GM18861 (cell line): ENCODE measurements at regions not wholly inside any gene's neighbourhood (a gene's known extent, or its start where the extent isn't known, plus 50 kb on each side); places are given as distances from the start of the nearest gene placed in this dataset.

ENCODE experiments used
- ATAC-seq: cut with Tn5 transposase; IDR thresholded peaks from one replicate; pipeline ENCODE4 v1.9.1; 2021; ENCODE audit not compliant: unreplicated experiment

DNA sequence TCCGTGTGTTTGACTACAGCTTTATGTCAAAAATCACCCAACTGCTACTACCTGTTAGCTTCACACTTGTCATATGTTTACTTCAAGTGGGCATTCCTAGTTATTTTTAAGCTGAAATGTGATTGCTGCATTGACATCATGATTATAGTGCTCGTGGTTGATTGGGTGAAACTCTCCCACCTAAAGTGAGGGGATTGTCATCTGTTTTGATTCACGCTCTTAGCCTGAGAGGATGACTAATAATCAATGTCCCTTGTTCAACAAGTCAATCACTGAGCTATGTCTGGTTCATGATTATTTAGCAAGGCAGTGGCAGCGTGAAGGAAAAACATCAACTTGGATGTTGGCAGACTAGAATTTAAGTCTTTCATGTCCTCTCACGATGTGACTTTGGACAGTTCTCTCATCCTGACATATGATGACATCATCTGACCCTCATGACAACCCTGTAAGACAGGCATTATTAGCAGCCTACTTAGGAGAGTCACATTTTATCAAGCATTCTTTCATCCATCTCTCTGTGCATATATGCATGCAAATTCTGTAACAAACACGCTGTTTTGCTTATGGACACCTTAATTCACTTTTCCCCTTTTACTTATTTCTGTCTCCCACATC is 352.6 kb upstream of the ZMIZ1 start:
- ATAC-seq, result no peak

- ATAC-seq, result no peak
These were observed 351.6 kb upstream of the ZMIZ1 start for GRCh38 chr10:78717200-78717599.

GRCh38 chr10:78718032-78718572 is 350.7 kb upstream of the ZMIZ1 start:
- no peak for ATAC-seq

- ATAC-seq, result no peak
These were observed 349.5 kb upstream of the ZMIZ1 start for GRCh38 chr10:78719276-78719675.

DNA sequence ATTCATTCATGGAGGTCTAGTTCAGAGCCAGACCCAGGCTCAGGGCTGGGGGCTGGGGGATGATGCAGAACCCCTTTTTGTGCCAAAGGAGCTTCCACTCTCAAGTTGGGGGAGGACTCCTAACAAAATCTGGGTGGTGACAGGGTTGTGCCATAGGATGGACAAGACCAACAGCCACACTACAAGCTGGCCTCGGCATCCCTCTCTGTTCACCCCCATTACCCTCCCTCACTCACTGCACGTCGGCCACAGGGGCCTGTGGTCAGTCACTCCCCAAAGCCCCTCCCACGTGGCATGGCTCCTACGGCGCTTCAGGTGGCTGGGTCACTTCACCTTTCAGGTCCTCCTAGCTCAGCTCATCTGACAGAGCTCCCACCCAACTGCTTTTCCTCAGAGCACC is 348.7 kb upstream of the ZMIZ1 start:
- no peak for ATAC-seq

DNA sequence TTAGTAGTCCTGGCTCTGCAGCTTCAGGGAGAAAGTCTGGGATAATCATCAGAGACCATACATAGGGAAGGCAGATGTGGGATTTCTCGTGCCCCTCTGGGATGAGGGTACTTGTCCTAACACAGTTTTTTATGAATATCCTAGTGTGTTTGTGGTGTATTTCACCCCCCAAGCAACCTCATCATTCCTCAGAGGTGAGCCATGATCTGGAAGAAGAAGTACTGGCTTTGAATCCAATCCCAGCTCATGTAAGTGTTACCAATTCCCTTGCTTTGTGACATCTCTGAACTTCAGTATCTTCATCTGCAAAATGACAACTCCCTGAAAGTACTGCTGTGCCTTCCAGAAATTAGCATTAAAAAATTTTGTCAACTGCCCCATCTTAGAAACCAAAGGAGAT is 347.5 kb upstream of the ZMIZ1 start:
- ATAC-seq, result no peak

DNA sequence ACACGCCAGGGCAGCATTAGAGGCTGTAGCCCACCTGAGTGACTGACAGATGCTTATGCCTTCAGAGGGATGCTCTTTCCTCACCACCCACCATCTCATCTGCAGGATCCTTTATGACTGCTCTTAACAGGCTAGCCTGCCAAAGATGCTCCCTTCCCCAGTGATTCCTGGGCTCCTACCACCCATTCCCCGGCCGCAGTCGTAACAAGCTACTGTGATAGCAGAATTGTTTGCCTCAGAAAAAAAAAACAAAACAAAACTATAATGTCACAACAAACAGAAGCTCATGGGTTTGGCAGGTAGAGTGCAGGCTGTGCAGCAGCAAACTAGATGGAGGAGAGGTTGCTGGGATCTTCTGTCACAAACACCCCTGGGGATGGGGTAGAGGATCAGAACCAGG is 343.9 kb upstream of the ZMIZ1 start:
- no peak for ATAC-seq

DNA sequence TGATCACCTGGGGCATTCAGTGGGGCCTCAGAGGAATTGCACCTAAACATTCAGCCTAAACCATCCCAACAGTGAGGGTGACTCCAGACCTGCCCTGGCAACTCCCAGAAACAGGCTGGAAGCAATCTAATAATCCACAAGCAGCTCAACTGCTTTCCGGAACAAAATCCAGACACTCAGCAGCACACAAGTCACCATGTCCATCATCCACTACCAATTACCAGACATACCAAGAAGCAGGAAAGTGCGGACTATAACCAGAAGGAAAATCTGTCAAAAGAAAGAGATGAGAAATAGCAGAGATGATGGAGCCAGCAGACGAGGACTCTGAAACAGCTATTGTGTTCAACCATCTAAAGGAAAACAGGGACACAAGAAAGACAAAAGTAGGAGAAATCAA is 342.6 kb upstream of the ZMIZ1 start:
- no peak for ATAC-seq

DNA sequence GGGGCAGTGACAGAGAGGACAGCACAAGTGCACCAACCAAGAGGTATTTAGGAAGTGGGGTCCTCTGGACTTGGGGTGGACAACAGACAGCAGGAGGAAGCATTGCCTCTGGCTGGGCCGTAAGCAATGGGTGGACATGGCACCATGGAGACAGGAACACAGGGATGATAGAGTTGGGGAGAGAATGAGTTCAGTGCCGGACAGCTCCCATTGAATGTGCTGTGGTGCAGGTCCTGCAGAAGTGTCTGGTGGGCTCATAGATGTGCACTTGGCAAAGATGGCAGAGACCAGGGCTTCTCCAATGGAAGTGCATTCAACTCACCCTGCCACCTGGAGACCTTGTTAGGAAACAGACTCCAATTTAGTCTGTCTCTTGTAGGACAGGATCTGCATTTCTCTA is 341.5 kb upstream of the ZMIZ1 start:
- no peak for ATAC-seq

DNA sequence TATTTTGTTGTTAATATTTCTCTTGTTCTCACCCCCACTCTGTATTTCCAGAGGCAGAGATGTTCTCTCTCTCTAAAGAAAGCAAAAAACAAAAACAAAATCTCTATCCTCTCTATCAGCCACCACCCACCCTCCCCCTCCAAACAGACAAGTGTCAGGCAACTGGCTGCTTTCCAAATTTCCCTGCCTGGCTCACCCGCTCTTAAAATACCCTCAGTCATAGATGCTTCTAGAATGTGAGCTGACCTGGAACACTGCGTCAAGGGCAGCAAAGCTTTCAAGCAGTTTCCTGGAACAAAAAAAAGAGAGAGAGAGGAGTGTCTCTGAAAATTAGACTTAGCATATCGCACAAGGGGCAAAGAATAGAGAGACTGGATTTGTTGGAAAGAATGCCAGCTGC is 341.0 kb upstream of the ZMIZ1 start:
- no peak for ATAC-seq

DNA sequence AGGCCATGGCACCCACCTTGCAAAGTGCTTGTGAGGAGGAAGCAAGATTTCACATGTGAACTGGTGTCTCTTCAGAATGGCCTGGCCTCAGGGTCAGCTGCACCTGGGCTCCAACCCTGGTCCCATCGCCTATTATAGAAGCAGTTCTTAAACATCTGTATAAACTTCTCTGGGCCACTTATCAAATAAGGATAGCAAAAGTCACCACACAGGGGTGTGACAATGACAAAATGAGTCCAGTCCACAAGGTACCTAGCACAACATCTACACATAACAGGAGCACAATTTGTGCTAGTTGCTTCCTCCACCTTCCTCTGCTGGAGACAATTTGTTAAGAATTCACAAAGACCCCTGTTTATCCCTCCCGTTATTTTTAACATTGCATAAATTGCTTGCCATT is 340.6 kb upstream of the ZMIZ1 start:
- ATAC-seq, result no peak

DNA sequence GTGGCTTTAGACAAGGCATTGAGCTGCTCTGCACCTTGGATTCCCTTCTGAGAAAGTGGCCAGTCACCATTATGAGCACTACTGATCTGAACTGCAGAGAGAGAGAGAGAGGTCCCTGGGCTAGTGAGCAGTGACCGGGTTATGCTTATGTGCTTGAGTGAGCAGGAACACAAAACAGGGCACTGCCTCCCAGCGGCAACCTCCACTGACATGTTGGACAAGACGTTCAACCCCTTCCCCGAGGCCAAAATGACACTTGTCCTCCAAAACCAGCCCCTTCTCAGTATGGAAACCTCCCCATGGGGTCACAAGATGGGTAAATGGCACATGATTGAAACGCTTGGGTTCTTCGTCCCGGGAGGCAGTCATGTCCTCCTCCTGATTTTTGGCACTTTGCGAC is 339.4 kb upstream of the ZMIZ1 start:
- no peak for ATAC-seq

- ATAC-seq, result no peak
These were observed 339.0 kb upstream of the ZMIZ1 start for GRCh38 chr10:78729800-78730199.

GRCh38 chr10:78730754-78731153 is 338.0 kb upstream of the ZMIZ1 start:
- ATAC-seq, result no peak

GRCh38 chr10:78731675-78732074 is 337.1 kb upstream of the ZMIZ1 start:
- no peak for ATAC-seq

DNA sequence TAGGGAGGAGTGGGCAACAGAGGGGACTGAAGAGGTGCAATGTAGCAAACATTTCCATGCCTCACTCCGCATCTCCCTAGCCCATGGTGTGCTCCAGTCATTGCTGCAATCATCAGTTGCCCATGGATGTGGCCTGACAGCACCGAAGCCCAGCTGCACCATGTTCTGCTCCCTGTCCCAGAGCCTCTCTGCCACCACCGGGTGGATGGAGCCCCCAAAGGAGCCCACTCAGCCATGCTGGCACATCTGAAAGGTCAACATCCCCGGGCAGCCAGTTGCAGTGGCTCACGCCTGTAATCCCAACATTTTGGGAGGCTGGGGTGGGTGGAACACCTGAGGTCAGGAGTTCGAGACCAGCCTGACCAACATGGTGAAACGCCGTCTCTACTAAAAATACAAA is 336.4 kb upstream of the ZMIZ1 start:
- no peak for ATAC-seq

DNA sequence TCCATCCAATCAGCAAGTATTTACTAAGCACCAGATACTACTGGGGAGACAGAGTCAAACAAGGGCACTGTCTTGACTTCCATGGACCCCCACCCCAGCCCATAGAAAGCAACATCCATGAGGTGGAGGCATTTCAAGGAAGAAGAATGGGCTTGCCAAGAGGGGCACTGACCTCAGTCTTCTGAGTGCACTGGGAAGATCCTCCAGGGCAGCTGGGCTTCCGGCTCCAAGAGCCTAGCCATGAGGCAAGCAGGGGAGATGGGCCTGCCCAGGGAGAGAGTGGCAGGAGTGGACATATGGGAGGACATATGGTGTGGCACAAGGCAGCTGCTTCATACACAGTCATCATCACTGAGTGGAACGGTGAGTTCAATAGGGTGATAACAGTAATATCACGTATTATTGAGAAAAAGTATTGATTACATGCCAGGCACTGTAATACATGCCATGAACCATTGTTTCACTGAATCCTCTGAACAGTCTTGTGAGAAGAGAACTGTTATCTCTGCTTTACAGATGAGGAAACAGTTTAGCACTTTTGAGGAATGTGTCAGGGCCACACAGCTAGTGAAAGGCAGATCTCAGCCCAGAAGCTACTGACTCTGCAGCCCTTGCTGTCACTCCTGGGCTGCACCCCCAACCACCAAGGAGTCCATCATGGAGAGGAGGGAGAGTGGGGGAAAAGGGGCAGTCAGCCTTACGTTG is 331.7 kb upstream of the ZMIZ1 start:
- ATAC-seq, result no peak

DNA sequence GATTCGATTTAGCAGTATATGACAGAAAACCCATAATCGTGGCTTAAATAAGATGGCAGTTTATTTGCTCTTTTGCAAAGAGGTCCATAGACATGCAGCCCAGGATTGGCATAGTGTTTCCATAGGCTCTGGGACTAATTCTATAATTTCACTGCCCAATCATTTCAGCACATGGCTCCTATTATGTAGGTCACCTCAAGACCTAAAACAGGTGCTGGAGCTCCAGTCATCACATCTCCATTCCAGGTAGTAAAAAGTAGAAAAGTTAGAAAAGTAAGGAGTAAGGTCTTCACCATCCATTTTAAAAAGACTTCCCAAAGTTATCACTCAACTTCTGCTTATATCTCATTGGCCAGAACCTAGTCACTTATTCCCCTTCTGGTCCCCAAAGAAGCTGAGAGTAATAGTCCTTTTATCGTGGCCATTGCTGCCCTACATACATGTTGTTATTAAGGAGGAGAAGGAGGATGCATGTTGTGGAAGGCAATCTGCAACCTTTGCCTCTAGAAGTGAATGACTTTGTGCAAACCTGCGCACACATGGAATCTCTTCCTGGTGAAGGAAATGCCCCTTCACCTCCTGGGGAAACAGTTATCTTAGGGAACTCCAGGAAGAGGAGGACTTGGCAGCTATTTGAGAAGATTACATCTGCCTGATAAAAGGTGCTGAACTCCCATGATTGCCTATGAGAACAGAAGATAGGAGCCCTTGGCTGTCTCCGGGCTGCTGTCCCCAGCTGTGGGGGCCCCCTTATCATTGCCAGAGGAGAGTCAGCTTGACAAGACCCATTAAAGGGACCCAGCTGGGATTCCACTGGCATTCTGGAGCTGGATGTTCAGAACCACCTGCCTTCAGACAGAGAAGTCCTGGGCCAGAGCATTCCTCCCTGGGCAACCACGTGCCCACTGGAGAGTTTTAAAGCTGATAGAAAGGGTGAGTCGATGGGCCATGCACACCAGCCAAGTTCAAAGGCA is 330.6 kb upstream of the ZMIZ1 start:
- ATAC-seq, result no peak

DNA sequence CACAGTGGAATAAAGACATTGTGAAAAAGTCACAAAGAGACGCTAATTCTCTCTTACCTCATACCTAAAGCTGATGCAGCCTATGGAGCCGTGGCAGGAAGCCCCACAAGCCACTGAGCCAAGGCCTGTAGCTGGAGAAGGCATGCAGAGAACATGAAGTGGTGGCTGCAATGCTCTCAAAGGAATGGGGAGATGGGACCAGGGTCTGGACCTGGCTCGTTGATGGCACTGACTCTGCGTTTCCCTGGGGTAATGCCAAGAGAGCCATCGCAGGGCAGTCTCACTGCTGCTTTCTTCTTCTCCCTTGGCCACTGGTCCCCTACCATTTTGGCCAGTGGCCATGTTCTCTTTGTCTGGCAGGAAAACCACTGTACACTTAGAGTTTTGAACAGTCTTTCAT is 329.9 kb upstream of the ZMIZ1 start:
- no peak for ATAC-seq

- no peak for ATAC-seq
These were observed 329.2 kb upstream of the ZMIZ1 start for GRCh38 chr10:78739444-78740053.
